HEK293T (cell line): ENCODE measurements at regions not wholly inside any gene's neighbourhood (a gene's known extent, or its start where the extent isn't known, plus 50 kb on each side); places are given as distances from the start of the nearest gene placed in this dataset.

Experiments used
- ARNT ChIP-seq: fragments of 450-650 bp; IDR thresholded peaks from 2 replicates; pipeline ENCODE4 v1.6.1; 2017; ENCODE audit warnings: mild to moderate bottlenecking
- BHLHE40 ChIP-seq: fragments of 450-650 bp; IDR thresholded peaks from 2 replicates; pipeline ENCODE4 v1.6.1; 2016; ENCODE audit warnings: mild to moderate bottlenecking, moderate library complexity, borderline replicate concordance
- ELF4 ChIP-seq: fragments of 450-650 bp; IDR thresholded peaks from 2 replicates; pipeline ENCODE4 v1.6.1; 2017; ENCODE audit warnings: antibody characterized with exemption
- FOXA1 ChIP-seq: fragments of 450-650 bp; IDR thresholded peaks from 2 replicates; pipeline ENCODE4 v1.6.1; 2016; ENCODE audit warnings: mild to moderate bottlenecking
- FOXK2 ChIP-seq: fragments of 450-650 bp; IDR thresholded peaks from 2 replicates; pipeline ENCODE4 v1.6.1; 2016; ENCODE audit warnings: mild to moderate bottlenecking
- FOXM1 ChIP-seq: fragments of 450-650 bp; IDR thresholded peaks from 2 replicates; pipeline ENCODE4 v1.6.1; 2017; ENCODE audit warnings: mild to moderate bottlenecking, borderline replicate concordance
- HDGF ChIP-seq: fragments of 450-650 bp; IDR thresholded peaks from 2 replicates; pipeline ENCODE4 v1.6.1; 2017; ENCODE audit warnings: antibody characterized with exemption, borderline replicate concordance
- L3MBTL2 ChIP-seq: fragments of 450-650 bp; conservative IDR thresholded peaks from 2 replicates; pipeline ENCODE4 v1.6.1; 2016; ENCODE audit warnings: mild to moderate bottlenecking
- LEF1 ChIP-seq: fragments of 450-650 bp; IDR thresholded peaks from 2 replicates; pipeline ENCODE4 v1.6.1; 2017; ENCODE audit warnings: mild to moderate bottlenecking, borderline replicate concordance
- NFRKB ChIP-seq: fragments of 450-650 bp; IDR thresholded peaks from 2 replicates; pipeline ENCODE4 v1.6.1; 2016; ENCODE audit warnings: mild to moderate bottlenecking, moderate library complexity
- SP1 ChIP-seq: fragments of 450-650 bp; IDR thresholded peaks from 2 replicates; pipeline ENCODE4 v1.6.1; 2017
- SUZ12 ChIP-seq: fragments of 450-650 bp; IDR thresholded peaks from 2 replicates; pipeline ENCODE4 v1.6.1; 2016; ENCODE audit warnings: mild to moderate bottlenecking
- TARDBP ChIP-seq: fragments of 450-650 bp; IDR thresholded peaks from 2 replicates; pipeline ENCODE4 v1.6.1; 2016
- TF ChIP-seq, protein P1 (sequence below): fragments of 450-650 bp; IDR thresholded peaks from 2 replicates; pipeline ENCODE4 v1.6.1; 2016

DNA sequence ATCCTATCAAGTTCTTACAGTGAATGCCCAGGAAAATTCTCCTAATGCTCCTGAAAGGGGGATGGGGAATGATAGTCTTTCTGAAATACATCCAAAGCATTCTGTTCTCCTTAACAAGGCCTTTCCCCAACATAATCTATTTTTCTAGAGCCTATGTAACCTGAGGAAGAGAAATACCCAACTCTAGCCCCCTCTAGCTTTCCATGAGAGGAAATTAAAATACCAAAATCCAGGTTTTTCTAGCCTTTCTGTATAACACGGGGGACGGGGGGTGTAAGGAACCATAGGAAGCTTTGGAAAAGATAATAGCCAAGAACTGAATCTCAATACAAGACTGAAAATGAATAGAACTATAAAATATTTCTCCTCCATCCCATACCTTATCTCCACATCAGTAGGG is 815.9 kb downstream of the SLITRK6 start:
- TF ChIP-seq LEF1 (no peak), NFRKB (no peak), L3MBTL2 (no peak), SP1 (no peak), ELF4 (no peak), BHLHE40 (no peak), TARDBP (no peak), HDGF (no peak), FOXM1 (no peak), FOXK2 (no peak), ARNT (no peak), FOXA1 (no peak), SUZ12 (no peak)
- TF ChIP-seq, protein P1, sequence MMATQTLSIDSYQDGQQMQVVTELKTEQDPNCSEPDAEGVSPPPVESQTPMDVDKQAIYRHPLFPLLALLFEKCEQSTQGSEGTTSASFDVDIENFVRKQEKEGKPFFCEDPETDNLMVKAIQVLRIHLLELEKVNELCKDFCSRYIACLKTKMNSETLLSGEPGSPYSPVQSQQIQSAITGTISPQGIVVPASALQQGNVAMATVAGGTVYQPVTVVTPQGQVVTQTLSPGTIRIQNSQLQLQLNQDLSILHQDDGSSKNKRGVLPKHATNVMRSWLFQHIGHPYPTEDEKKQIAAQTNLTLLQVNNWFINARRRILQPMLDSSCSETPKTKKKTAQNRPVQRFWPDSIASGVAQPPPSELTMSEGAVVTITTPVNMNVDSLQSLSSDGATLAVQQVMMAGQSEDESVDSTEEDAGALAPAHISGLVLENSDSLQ = no peak
